ENCODE measurements at regions not wholly inside any gene's neighbourhood (a gene's known extent, or its start where the extent isn't known, plus 50 kb on each side); places are given as distances from the start of the nearest gene placed in this dataset.

DNA sequence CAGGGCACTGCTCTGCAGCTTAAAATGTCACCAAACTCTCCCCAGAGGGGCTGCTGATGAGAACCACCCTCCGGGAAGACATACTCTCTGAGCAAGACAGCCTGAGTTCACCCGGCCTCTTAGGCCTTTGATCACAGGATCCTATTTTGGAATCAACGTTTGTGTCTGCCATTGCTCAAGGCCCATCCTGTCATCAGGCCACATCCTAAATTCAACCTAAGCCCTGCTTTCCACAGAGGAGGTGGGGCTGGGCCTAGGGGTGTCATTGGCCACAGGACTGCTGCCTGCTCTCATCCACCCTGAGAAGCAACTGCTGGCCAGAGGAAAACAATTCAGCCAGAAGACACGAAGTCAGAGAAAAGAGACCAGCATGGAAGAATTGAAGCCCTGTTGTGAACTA, 351.1 kb upstream of the IRX2 start:
- TF ChIP-seq CTCF (IDR thresholded peaks at IDR 0.05 in 4 of 5, conservative IDR thresholded peaks at IDR 0.05 in 1 of 5) (no peak), POLR2A (IDR thresholded peaks at IDR 0.05) (no peak)
